ENCODE measurements at regions not wholly inside any gene's neighbourhood (a gene's known extent, or its start where the extent isn't known, plus 50 kb on each side); places are given as distances from the start of the nearest gene placed in this dataset.

- CTCF ChIA-PET (ENCODE audit: partially characterized antibody) = no interaction called here
- H3K14ac ChIP-seq (ENCODE audit: insufficient read length) = no peak overlapping the region
- no peak overlapping the region for H3K18ac ChIP-seq (ENCODE audit: extremely low read depth, low read length)
- no peak overlapping the region for H2BK120ac ChIP-seq (replicated peaks; ENCODE audit: low read depth, low read length)
- no peaks in the 10 kb centered on the region for H3K4me1 ChIP-seq (replicated peaks in 1 of 4; ENCODE audit: control insufficient read depth in 3 of 4, insufficient read depth in 4 of 4, low read length in 3 of 4)
- H2BK5ac ChIP-seq (ENCODE audit: low read depth, low read length) = no peak overlapping the region
- H2AK5ac ChIP-seq (ENCODE audit: low read depth, low read length) = no peak overlapping the region
- H3K56ac ChIP-seq (replicated peaks; ENCODE audit: insufficient read length, low read depth, low read length) = no peak overlapping the region
- DNase-seq (ENCODE audit: low read depth in 1 of 2, low spot score in 2 of 2) (no peak), FAIRE-seq (no peak)
- H2BK15ac ChIP-seq (ENCODE audit: low read length) = no peak overlapping the region
- H4K91ac ChIP-seq (replicated peaks; ENCODE audit: insufficient read length, low read length) = no peak overlapping the region
- no peaks in the 10 kb centered on the region for H3K79me1 ChIP-seq (ENCODE audit: low read depth, low read length)
- H3K36me3 ChIP-seq (ENCODE audit: control insufficient read depth in 2 of 4, insufficient read depth in 4 of 4, low read length in 3 of 4) = no peaks in the 10 kb centered on the region
- no peak overlapping the region for H3K4ac ChIP-seq (replicated peaks; ENCODE audit: insufficient read length, low read depth, low read length)
- H3K9me3 ChIP-seq (ENCODE audit: insufficient read depth in 2 of 2, low read depth in 1 of 2, low read length in 1 of 2) = no peaks in the 10 kb centered on the region
- H3K23me2 ChIP-seq (ENCODE audit: low read depth, low read length) = no peaks in the 10 kb centered on the region; the same call in 1 of the 2 replicates
- H3K79me2 ChIP-seq (ENCODE audit: control insufficient read depth in 1 of 2, insufficient read depth in 2 of 2, low read length in 2 of 2) = no peaks in the 10 kb centered on the region
- no peak overlapping the region for H4K5ac ChIP-seq (ENCODE audit: insufficient read length, low read depth, low read length)
- H3K23ac ChIP-seq (ENCODE audit: insufficient read length) = no peak overlapping the region
- H4K20me1 ChIP-seq (replicated peaks in 1 of 2; ENCODE audit: control insufficient read depth in 1 of 2, insufficient read depth in 2 of 2, low read length in 2 of 2) = no peaks in the 10 kb centered on the region
- H4K8ac ChIP-seq (ENCODE audit: extremely low read depth, insufficient read depth, low read length) = no peak overlapping the region
- H3K9ac ChIP-seq (replicated peaks in 1 of 4; ENCODE audit: extremely low read depth in 1 of 4, low read depth in 3 of 4, low read length in 3 of 4) = no peak overlapping the region
- no peak overlapping the region for H2BK12ac ChIP-seq (ENCODE audit: low read depth, low read length)
- H3K4me3 ChIP-seq (ENCODE audit: extremely low read depth in 1 of 4, insufficient read depth in 2 of 4, low read depth in 3 of 4, low read length in 4 of 4) = no peak overlapping the region
- no peak overlapping the region for H2AFZ ChIP-seq (ENCODE audit: low read length)
- H2BK20ac ChIP-seq (ENCODE audit: low read length) = no peak overlapping the region
- POLR2A ChIA-PET (ENCODE audit: partially characterized antibody) = no interaction called here
- H3K27ac ChIP-seq (ENCODE audit: low read depth, low read length) = no peak overlapping the region
- no peaks in the 10 kb centered on the region for H3K27me3 ChIP-seq (replicated peaks in 1 of 4; ENCODE audit: control insufficient read depth in 3 of 4, extremely low read depth in 1 of 4, insufficient read depth in 3 of 4, low read length in 3 of 4)
- no peak overlapping the region for H3K4me2 ChIP-seq (ENCODE audit: insufficient read depth in 1 of 2, low read depth in 2 of 2, low read length in 2 of 2)
- TF ChIP-seq, protein P1, sequence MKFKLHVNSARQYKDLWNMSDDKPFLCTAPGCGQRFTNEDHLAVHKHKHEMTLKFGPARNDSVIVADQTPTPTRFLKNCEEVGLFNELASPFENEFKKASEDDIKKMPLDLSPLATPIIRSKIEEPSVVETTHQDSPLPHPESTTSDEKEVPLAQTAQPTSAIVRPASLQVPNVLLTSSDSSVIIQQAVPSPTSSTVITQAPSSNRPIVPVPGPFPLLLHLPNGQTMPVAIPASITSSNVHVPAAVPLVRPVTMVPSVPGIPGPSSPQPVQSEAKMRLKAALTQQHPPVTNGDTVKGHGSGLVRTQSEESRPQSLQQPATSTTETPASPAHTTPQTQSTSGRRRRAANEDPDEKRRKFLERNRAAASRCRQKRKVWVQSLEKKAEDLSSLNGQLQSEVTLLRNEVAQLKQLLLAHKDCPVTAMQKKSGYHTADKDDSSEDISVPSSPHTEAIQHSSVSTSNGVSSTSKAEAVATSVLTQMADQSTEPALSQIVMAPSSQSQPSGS (IDR thresholded peaks at IDR 0.05; ENCODE audit: low read length) = no peak
- TF ChIP-seq SIRT6 (IDR thresholded peaks at IDR 0.05; ENCODE audit: low read length) = no peak
- WGBS, 2 experiments (ENCODE audit: extremely low coverage in 1 of 2, insufficient coverage in 1 of 2, insufficient read length in 1 of 2, insufficient replicate concordance in 2 of 2, low coverage in 1 of 2, low lambda C conversion rate in 2 of 2, missing lambda C conversion rate in 1 of 2) = 94% methylated on average over 3 of the region's 3 CpGs; no CpG with 5 or more reads in 1 of the 2 experiments
Observed at GRCh38 chr9:8095672-8096086, 296.1 kb upstream of the DMAC1 start.
